GM19240 (cell line): ENCODE measurements at regions not wholly inside any gene's neighbourhood (a gene's known extent, or its start where the extent isn't known, plus 50 kb on each side); places are given as distances from the start of the nearest gene placed in this dataset.

ENCODE experiments used
- DNase-seq: peaks from one replicate; pipeline ENCODE4 v3.0.0; 2011; ENCODE audit warnings: low spot score; ENCODE audit not compliant: insufficient read length

DNA sequence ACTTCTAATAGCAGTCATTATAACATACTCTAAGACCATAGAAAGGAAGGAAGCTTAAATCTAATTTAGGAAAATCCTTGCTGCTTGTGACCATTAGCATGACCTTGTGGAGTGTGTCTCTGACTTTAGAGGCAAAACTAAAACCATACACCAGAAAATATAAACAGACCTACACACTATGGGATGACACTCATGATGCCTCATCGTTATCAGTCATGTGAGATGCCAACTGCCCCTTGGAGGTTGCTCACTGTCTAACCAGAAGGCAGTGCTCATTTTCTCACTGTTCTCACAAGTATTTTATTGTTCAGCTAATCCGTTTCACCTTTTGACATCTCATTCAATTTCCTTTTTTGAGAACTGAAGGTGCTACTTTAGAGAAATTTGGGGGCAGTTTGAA is 376.9 kb downstream of the RND3 start:
- DNase-seq: no peak

DNA sequence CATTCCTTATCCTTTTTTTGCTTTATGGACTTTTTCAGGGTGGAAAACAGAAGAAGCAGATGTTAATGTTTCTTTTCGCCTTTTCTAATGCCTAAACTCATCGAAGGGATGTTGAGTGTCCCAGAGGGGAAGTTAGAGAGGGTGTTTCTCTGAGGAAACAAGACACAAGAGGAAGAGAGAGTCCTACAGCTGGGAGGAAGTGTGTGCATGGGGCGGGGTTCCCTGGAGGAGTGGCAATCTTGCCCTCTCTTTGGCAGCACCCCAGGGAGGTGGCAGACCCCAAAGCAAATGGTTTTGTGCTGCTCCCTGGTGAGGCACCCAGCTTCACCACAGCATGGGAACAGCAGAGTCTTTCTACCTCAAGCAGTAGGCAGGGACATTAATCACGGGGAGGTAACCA is 377.6 kb downstream of the RND3 start:
- DNase-seq: no peak

DNA sequence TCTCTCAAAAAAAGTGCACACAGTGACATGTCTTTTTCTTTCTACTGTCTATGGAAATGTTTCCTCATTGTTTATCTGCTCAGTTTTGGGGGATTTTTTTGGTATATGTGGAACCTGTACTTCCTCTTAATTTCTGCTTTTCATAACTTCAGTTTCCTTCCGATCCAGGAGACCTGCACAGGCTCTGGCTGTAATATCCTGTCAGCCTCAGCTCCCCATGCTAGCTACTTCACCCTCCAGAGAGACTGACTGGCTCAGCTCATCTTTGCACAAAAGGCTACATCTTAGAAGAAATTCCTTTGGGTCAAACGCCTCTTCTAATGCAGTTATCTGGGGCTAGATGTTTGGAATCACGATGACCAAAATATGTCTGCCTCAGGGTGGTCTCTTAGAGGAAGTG is 378.4 kb downstream of the RND3 start:
- no peak for DNase-seq

DNA sequence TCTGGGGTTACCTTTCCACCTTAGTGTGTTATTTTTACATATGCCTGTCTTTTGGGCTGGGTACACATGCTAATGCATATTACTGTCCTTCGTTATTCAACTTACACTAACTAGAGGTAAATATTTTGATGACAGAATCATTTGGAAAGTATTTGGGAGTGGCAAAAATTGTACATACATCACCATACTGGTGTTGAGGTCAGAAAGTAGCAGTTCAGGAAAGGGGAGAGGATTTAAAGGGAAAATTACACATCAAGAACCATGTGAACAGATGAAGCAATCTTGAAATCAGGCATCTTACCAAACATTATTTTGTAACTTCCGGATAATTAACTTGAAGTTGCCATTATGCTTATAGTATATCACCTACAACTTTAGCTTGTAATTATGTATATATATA is 379.7 kb downstream of the RND3 start:
- DNase-seq: no peak

DNA sequence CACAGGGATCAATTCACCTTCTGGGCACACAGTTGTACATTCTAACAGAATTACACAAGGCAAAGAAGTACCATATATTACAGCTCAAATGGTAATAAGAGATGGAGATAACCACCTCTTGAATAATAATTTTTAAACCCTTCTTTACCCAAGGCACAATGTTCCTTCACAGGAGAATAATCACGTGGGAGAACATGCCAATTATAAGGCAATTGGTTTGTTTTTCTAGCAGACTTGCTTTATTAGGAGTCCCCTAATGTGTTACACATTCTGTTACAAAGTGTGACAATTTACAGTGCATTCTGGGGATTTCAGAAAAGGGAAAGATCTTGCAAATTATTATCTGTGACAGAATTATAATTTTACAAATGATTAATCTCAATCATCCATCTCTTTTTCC is 380.3 kb downstream of the RND3 start:
- DNase-seq: no peak

DNA sequence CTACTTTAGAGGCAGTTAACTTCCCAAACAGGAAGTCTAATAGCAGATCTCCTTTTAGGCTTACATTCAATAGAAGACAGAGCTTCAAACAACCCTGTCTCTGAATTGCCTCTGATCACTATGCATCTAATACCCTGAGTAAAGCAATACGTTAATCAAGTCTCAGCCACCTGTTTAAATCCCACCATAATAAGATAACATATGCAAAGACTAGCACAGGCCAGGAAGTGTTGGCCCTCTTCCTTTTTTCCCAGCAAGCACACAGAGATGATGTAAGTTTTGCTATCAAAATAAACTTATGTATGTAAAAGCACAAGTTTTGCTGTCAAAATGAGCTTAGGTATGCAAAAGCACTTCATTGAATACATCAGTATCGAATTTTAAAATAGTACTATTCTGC is 385.5 kb downstream of the RND3 start:
- no peak for DNase-seq

DNA sequence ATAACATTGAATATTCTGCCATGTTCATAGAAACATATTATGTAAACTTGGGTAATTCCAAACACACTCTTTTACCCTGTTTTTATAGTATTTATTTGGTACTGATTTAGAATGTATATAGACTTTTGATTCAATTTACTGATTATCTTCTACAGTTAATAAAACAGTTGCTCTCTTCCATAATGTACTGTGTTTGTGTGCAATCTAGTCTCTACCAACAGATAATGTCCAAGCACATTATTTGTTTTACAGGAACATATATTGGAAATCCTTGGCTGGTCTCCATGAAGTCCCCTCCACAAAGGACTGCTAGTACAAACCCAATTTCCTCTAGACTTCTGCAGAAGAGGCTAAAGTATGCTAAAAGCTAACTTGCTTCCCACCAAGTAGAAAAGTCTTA is 386.6 kb downstream of the RND3 start:
- no peak for DNase-seq

DNA sequence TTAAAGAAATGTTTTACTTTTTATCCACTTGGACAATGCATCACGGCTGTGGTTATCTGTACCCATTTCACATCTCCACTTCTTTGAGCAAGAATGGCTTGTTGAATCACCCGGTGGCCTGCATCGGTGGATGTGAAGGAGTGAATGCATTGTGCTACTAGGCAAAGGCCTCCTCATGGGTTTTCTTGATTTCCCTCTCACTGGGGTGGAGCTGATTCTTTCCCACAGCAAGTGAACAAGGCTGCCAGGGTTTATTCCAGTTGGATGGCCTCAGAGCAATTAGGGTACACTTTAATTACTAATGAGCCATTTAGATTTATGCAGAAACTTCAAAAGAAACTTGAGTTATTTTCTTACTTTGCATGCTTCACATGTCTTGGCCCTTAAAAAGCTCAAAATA is 387.1 kb downstream of the RND3 start:
- no peak for DNase-seq

DNA sequence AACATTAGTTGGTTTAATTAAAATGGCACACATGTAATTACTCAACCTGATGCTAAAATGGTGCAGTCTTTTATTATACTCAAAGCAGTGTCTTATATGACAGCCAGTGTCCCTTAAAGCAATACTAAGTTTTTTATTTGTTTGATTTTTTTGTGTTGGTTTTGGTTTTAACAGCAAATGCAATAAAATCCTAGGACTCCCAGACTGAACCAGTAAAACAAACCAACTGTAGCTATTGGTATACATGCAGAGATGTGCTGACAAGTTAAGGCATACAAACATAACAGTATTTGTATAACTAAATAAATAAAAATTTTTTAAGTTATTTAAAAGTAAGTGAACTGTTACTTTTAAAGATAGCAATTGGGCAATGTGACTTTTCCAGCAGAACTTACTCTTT is 387.7 kb downstream of the RND3 start:
- DNase-seq: no peak

DNA sequence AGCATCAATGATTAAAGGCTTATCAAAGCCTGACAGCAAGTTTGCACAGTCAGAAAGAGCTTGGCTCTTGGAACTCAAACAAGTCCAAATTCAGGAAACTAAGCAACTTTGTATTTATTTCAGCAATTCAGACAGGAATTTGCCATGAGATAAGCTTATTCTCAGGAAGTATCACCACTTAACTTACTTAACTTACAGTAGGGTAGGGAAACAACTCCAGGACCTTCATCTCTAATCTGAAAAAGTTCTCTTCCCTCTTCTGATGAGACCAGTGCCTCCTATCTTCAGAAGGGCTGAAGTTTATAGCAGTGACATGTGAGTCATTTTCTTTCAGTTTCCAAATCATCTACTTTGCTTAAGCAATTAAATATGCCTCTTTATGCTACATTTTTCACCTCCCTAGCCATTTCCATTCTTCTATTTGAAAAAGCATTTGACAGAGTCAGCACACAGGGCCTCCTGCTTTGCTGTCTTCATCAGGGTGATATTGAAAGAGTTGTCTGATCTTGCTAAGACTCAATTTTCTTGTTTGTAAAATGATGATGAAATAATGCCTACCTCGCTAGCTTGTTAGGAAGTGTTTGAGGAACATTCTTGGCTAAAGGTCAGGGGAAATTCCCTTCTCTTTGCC is 389.5 kb downstream of the RND3 start:
- no peak for DNase-seq

DNA sequence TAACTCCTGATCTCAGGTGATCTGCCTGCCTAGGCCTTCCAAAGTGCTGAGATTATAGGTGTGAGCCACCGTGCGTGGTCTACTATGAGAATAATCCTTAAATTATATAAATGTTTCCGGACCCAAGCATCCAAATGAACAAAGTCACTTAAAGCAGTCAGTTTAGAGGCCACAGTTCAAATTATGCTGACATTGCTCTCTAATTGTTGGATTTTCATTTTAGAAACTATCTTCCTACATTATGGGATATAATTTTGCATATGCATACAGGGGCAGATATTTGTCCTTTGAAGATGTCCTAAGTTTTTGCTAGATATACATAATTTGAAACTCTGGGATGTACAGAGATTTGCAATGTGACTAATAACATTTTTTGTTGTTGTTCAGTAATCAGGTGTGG is 390.1 kb downstream of the RND3 start:
- DNase-seq: no peak

DNA sequence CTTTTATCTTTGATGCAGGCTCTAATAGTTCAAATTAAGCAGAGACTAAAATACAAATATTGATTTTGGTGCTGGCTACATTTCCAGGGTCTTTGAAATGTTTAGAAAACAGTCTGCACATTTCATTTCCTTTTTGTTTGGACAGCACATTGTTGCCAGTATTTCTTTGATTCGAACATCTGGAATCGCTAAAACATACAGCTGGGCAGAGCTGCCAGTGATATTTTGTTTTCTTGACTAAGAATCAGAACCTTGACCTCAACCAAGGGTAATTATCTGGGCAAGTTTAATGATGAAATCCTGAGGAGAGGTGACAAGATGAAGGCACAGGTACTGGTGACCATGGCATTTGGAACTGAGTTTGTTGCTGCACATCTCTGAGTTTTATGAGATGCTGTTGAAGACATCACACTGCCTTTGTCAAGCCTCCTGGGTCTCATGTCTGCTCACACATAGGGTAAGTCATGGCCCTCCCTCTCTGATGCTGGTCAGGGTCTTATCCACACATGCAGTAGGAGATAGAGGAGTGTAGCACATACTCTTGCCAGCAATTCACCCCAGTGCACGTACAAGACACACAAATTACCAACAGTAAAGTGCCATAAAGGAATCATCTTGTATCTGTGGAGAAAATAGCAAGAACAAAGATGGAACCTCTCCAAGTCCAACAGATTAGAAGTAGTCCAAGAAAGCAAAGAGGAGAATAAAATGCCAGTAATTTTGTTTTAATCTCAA is 391.9 kb downstream of the RND3 start:
- DNase-seq: no peak

DNA sequence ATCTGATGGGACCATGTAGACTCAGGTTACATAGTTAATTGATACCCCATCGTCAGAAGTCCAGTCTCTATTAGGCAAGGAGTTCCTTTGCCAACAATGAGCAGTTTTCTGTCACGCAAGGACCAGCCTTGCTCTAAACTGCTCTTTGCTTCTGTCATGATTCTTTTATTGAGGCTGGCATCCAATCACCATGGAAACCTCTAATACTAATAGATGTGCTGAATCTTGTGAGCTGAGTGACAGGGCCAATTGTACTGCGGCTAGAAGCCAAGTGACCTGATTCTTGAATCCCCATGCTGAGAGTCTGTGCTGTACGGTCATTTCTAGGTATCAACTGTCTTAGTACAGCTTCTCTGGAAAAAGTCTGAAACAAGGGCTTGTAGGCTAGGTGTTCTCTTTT is 395.6 kb downstream of the RND3 start:
- DNase-seq: no peak

DNA sequence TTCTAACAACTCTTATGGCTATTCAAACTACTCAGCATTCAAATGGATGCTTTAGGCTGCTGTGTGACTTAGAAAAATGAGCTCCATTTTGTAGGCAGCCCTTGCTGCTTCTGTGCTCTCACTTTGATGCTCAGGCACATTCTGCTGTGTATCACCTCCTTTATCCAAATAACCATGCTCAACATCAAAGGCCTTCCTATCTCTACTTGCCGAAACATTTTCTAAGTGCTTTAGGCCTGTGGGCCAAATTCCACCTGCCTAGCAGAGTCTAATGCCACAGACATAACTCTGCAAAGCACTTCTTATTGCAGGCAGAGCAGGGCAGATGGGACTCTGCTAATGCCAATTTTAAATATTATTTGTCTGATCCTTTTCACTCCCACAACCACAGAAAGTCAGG is 397.4 kb downstream of the RND3 start:
- DNase-seq: no peak

DNA sequence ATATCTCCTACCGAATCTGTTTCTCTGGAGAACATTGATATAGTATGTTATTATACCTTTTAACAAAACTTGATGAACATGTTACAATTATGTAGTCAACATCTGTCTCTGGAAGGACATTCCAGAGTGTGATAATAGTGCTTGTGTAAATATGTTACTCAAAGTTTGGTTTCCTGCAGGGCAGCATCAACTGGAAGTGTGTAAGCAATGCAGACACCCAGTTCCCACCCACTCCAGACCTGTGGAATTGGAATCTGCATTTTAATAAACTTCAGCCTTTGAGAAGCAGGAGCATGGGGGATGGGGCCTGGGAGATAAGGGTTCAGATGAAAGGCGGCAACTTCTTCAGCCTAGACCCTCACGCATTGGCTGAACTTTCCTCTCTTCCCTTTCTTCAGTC is 398.9 kb downstream of the RND3 start:
- DNase-seq: no peak

DNA sequence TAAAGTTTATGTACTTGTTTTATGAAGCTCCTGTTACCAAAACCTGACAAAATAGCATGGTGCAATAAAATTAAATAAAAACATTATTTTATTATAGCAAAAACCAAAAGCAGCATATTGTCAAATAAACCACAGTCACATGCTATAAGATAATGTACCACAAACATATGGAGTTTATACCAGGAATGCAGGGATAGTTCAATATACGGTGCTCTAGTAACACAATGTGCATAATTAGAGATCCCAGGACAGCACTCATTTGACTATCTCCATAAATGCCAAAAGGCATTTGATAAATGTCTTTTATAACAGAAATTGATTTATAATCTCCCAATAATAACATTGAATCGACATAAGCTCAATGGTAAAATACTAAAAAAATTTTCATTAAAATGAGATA is 402.0 kb downstream of the RND3 start:
- no peak for DNase-seq

DNA sequence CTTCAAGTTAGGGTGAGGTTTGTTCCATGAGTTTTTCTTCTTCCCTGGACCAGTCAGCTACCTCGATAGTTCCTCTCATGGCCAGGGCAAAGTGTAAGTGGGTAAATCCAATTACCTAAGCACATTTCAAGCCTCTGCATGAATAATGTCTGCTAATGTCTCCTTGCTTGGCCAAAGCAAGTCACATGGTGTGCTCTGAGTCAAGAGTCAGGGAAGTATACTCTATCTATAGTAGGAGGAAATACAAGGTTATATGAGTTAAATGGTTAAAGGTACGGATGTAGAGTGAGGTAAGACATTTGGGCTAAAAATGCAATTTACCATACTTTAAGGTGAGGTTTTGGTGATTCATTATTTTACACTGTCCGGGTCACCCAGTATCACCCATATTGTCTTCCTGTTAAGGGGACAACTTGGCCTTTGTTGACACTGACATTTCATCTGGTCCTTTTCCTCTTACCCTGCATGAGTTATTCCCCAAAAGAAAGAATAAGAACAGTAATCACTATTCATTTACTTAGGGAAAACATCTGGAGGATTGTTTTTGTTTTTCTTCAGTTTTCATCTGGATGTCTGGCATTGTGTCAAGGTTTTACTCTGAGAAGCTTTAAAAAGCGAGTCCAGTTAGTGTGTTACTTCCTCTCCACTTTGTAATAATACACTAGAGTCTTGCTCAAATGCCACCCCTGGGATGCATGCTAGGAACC is 405.5 kb downstream of the RND3 start:
- no peak for DNase-seq

DNA sequence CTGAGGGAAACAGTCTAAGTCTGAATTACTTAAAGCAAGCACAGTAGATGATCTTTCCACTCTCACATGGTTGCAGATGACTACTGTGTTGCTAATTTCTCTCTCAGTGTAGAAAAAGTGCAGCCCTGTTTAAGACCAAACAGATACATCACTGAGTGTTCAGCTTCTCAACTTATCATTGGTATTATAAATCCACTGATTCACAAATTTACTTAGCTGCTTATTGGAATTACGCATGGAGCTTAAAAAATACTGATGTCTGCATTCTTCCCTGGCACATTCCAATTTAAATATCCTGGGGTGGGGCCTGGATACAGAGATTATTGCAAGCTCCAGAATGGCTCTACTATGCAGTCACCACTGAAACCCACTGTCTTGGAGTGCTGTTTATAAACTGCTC is 411.2 kb downstream of the RND3 start:
- DNase-seq: no peak

DNA sequence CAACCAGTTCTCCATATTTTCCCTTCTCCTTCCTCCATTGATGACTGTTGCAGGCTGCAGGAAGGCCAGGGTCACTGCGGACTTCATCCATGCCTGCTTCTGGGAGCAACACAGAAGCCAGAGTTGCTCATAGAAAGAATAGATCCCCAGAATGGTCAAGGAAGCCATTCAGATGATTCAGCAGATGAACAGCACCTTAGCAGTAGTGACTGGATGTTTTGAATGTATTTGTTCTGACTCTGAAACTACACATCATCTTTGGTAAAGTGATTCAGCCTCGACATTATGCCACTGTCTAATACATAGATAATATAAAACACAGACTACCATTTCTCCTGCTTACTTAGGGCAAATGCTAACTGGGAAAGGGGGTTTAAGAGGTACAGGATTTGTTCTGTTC is 411.6 kb downstream of the RND3 start:
- DNase-seq: no peak

DNA sequence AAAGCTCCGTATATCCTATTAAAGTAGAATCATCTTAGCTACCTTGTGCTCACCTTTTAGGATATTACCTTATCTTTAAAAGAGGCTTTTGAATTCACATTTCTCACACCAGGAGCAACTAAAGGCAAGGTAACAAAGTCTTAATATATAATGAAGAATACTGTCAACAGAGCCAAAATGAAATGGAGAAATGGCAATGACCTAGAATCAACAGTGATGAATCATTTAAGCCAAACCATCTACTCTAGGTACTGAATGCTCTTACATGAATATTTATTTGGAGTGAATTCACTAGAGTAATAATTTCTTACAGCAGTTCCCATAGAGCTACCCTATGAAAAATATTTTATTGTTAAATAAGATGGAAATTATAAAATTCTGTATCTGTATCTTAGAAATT is 421.0 kb downstream of the RND3 start:
- DNase-seq: no peak

DNA sequence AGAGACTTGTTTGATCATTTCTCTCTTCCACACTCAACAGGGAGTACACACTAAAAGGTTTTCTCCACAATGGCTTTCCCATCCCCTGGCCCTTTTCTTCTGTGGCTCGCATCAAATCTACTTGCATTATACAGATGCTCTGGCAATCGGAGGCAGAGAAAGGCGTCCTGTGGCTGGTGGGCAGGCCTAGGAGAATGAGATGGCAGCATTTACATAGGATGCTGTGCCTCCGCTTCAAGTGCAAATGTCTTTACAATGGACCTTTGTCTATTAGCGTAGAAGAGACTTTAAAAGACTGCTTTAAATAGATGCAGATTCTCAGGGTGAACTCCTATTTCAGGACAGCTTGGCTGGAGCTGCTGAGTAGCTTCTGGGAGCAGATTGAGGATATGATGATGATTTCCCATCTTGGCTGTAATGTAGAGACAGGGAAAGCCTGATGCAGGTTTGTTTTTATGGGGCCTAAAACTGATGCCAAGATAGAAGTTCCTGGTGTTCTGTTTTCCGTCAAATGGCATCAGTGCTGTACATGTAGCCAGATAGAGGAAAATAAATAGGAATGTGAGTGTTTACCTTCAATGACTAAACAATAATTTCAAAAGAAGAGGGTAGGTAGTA is 423.4 kb downstream of the RND3 start:
- DNase-seq: no peak

DNA sequence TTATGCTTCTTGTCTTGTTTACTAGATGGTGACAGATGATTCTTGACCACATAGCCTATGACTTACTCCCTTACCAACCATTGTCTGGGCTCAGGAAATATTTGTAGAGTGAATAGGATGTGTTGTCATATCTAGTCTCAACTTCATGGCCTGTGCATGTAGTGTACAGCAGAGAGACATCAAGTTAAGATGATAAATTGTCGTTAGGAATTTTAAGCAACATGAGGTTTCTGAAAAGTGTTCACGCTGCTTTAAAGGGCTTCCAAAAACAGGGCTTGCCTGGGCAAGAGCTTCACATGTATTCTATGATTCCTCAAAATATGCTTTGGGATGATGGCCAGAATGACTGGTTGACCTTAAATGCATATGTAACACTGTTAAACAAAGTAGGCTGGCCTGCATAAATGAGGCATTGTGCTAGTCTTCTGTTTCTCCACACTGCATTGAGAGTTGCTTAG is 424.0 kb downstream of the RND3 start:
- no peak for DNase-seq
